ENCODE measurements at regions not wholly inside any gene's neighbourhood (a gene's known extent, or its start where the extent isn't known, plus 50 kb on each side); places are given as distances from the start of the nearest gene placed in this dataset.

GRCh38 chr5:30839956-30840355 lies 353.5 kb upstream of the CDH6 start:
- TF ChIP-seq GATA2 (IDR thresholded peaks at IDR 0.05; ENCODE audit: low read depth, low read length): no peak
- no peak for TF ChIP-seq GATA3 (IDR thresholded peaks at IDR 0.05; ENCODE audit: low read depth, low read length)
